B cell (primary cell): ENCODE measurements at regions not wholly inside any gene's neighbourhood (a gene's known extent, or its start where the extent isn't known, plus 50 kb on each side); places are given as distances from the start of the nearest gene placed in this dataset.

Experiments used
- ATAC-seq: fragments of 200-7000 bp; cut with Tn5 transposase; one replicate; pipeline ENCODE4 v1.10.0; 2021; ENCODE audit warnings: low read depth, mild to moderate bottlenecking, moderate number of reproducible peaks, moderate library complexity
- CTCF ChIA-PET: fragments of 350-600 bp; sonication (Branson Sonifier 250); formaldehyde crosslinking; loops from one replicate; lab custom pipeline; 2021; ENCODE audit warnings: antibody characterized with exemption, inconsistent platforms; lab: Charles Lee
- POLR2A ChIA-PET: fragments of 350-600 bp; sonication (Branson Sonifier 250); formaldehyde crosslinking; loops from one replicate; lab custom pipeline; 2021; ENCODE audit warnings: antibody characterized with exemption; lab: Charles Lee
- DNase-seq: peaks from one replicate; pipeline ENCODE4 v3.0.0; 2013
- H2AFZ ChIP-seq: 2 replicates; pipeline ENCODE4 v1.6.1; 2012; ENCODE audit warnings: mild to moderate bottlenecking, low read depth, low read length; ENCODE audit not compliant: insufficient read depth, poor library complexity, severe bottlenecking
- H3K27ac ChIP-seq, 2 donors: 1 replicate in 1 of 2; 2 replicates in 1 of 2; pipeline ENCODE4 v1.5.1; 2012 to 2013; ENCODE audit warnings: low read length in 2 of 2, mild to moderate bottlenecking in 2 of 2, moderate library complexity in 1 of 2
- H3K27me3 ChIP-seq, 4 experiments: fragments of 200-600 bp in 1 of 4; sonication (generic) in 1 of 4; replicated peaks in 1 of 4; 1 replicate in 2 of 4; 2 replicates in 2 of 4; pipeline versions ENCODE4 v1.6.1 to v1.7.0; 2013 to 2016; ENCODE audit warnings: low read length in 3 of 4, mild to moderate bottlenecking in 2 of 4, mixed read lengths in 1 of 4, moderate library complexity in 1 of 4; ENCODE audit not compliant: insufficient read depth in 4 of 4, control insufficient read depth in 3 of 4; ENCODE audit errors: control extremely low read depth in 1 of 4
- H3K36me3 ChIP-seq, 2 experiments: replicated peaks in 1 of 2; 1 replicate in 1 of 2; 2 replicates in 1 of 2; pipeline versions ENCODE4 v1.6.1 to v1.7.1; 2013; ENCODE audit warnings: low read length in 1 of 2; ENCODE audit not compliant: insufficient read depth in 2 of 2, control insufficient read depth in 1 of 2; ENCODE audit errors: control extremely low read depth in 1 of 2, extremely low read depth in 1 of 2
- H3K4me1 ChIP-seq, 2 donors: fragments of 200-600 bp in 1 of 2; sonication (generic) in 1 of 2; 1 replicate in 1 of 2; 2 replicates in 1 of 2; pipeline versions ENCODE4 v1.5.1 to v1.6.1; 2013 to 2017; ENCODE audit warnings: low read length in 2 of 2; ENCODE audit not compliant: control insufficient read depth in 2 of 2, insufficient read depth in 2 of 2
- H3K4me2 ChIP-seq: replicated peaks from 2 replicates; pipeline ENCODE3; 2012; ENCODE audit warnings: mild to moderate bottlenecking, low read depth, low read length; ENCODE audit not compliant: poor library complexity, severe bottlenecking
- H3K4me3 ChIP-seq, 5 experiments: fragments of 200-600 bp in 1 of 5; sonication (generic) in 1 of 5; 1 replicate in 3 of 5; 2 replicates in 2 of 5; pipeline versions ENCODE4 v1.5.1 to v1.7.0; 2011 to 2016; ENCODE audit warnings: low read length in 4 of 5, mild to moderate bottlenecking in 4 of 5, low read depth in 2 of 5, control low read depth in 1 of 5, moderate library complexity in 1 of 5; ENCODE audit not compliant: insufficient read depth in 1 of 5; ENCODE audit errors: control extremely low read depth in 1 of 5, extremely low read depth in 1 of 5
- H3K79me2 ChIP-seq: fragments of 200-600 bp; sonication (generic); one replicate; pipeline ENCODE4 v1.6.0; 2016; ENCODE audit warnings: low read length; ENCODE audit not compliant: control insufficient read depth, insufficient read depth
- H3K9ac ChIP-seq: fragments of 200-600 bp; sonication (generic); 2 replicates; pipeline ENCODE4 v1.6.1; 2017; ENCODE audit warnings: mild to moderate bottlenecking, low read length, moderate library complexity
- H3K9me3 ChIP-seq, 3 donors: one replicate each; pipeline versions ENCODE4 v1.6.1 to v1.7.1; 2013; ENCODE audit warnings: low read length in 2 of 3; ENCODE audit not compliant: control insufficient read depth in 2 of 3, insufficient read depth in 1 of 3; ENCODE audit errors: control extremely low read depth in 1 of 3
- H4K20me1 ChIP-seq: 2 replicates; pipeline ENCODE4 v1.6.0; 2012; ENCODE audit warnings: mild to moderate bottlenecking, low read length; ENCODE audit not compliant: insufficient read depth, control insufficient read depth, poor library complexity, severe bottlenecking
- H3K27ac Mint-ChIP-seq: one replicate; pipeline ENCODE4 v1.8.0; 2021; ENCODE audit warnings: mixed read lengths
- H3K27me3 Mint-ChIP-seq: one replicate; pipeline ENCODE4 v1.8.0; 2021; ENCODE audit warnings: mixed read lengths
- H3K4me1 Mint-ChIP-seq: one replicate; pipeline ENCODE4 v1.8.0; 2021; ENCODE audit warnings: mixed read lengths
- H3K4me3 Mint-ChIP-seq: one replicate; pipeline ENCODE4 v1.8.0; 2021; ENCODE audit warnings: mixed read lengths
- H3K9me3 Mint-ChIP-seq: one replicate; pipeline ENCODE4 v1.8.0; 2022; ENCODE audit warnings: mixed read lengths; ENCODE audit not compliant: insufficient read depth
- CTCF ChIP-seq: fragments of 200-600 bp; IDR thresholded peaks from one replicate; pipeline ENCODE4 v1.8.0; 2022; ENCODE audit warnings: antibody characterized with exemption, mild to moderate bottlenecking
- EZH2 ChIP-seq: IDR thresholded peaks from 2 replicates; pipeline ENCODE4 v1.6.1; 2012; ENCODE audit warnings: borderline replicate concordance, low read depth, mild to moderate bottlenecking, moderate library complexity, low read length; ENCODE audit not compliant: insufficient read depth, poor library complexity, severe bottlenecking
- WGBS: methylation state at CpG from one replicate; pipeline ENCODE4 v1.1.5; 2013; ENCODE audit warnings: missing lambda C conversion rate; ENCODE audit not compliant: insufficient coverage; 5-methylcytosine and 5-hydroxymethylcytosine counted together
- intact Hi-C: fragments of 100-400 bp; cut with micrococcal nuclease; formaldehyde crosslinking; loops from one replicate; pipeline ENCODE4 v1.10.0; 2022

GRCh38 chr5:84518370-84518769, 133.7 kb upstream of the EDIL3 start:
- H3K9me3 ChIP-seq: peaks cover 0 to 10% (median 0%) of the 10 kb centered on the region in 3 donors

DNA sequence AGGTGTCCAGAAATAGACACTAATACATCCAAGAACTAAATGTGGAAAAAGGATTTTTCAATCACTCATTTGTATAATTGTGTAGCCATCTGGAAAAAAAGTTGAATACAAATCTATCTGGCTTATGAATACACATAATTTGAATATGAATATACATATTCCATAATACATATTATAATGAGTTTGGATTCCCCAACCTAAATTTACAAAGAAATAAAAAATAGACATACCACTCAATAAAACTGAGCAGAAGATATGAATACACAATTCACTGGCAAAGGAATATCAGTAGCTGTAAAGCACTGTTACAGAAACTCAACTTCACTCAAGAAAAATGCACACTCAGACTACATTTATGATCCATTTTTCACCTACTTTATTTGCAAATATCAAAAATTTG, 121.9 kb upstream of the EDIL3 start:
- TF ChIP-seq CTCF (no peak), EZH2 (no peak)
- no peaks in the 10 kb centered on the region for H3K4me1 Mint-ChIP-seq

More at GRCh38 chr5:84518370-84518769, 133.7 kb upstream of the EDIL3 start:
- no peak overlapping the region for H3K4me3 Mint-ChIP-seq
- no peak overlapping the region for H3K27ac ChIP-seq
- no peak overlapping the region for H3K4me2 ChIP-seq
- no peaks in the 10 kb centered on the region for H3K4me1 Mint-ChIP-seq
- peaks cover 5% of the 10 kb centered on the region for H3K9me3 Mint-ChIP-seq
- H3K27me3 ChIP-seq: no peaks in the 10 kb centered on the region
- no peaks in the 10 kb centered on the region for H3K36me3 ChIP-seq
- ChIA-PET POLR2A (no interaction called here), CTCF (no interaction called here)
- H3K4me3 ChIP-seq: no peak overlapping the region
- H3K9ac ChIP-seq: no peak overlapping the region
- no peaks in the 10 kb centered on the region for H3K79me2 ChIP-seq
- no peaks in the 10 kb centered on the region for H3K27me3 Mint-ChIP-seq
- no peaks in the 10 kb centered on the region for H4K20me1 ChIP-seq
- WGBS: 88% methylated on average over 4 of the region's 4 CpGs
- DNase-seq (no peak), ATAC-seq (no peak)
- H3K4me1 ChIP-seq: no peaks in the 10 kb centered on the region
- H3K27ac Mint-ChIP-seq: no peak overlapping the region
- TF ChIP-seq EZH2 (no peak), CTCF (no peak)
- H2AFZ ChIP-seq: no peak overlapping the region
- intact Hi-C loops: no loop called here

More for the DNA sequence above, 121.9 kb upstream of the EDIL3 start:
- Histone ChIP-seq H3K4me3 (no peak overlapping the region), H3K4me2 (no peak overlapping the region), H3K27ac (no peak overlapping the region), H3K36me3 (no peaks in the 10 kb centered on the region), H3K27me3 (no peaks in the 10 kb centered on the region), H3K9me3 (no peaks in the 10 kb centered on the region), H4K20me1 (no peaks in the 10 kb centered on the region), H3K9ac (no peak overlapping the region), H2AFZ (no peak overlapping the region), H3K79me2 (no peaks in the 10 kb centered on the region), H3K4me1 (no peaks in the 10 kb centered on the region)
- no peak for ATAC-seq
- H3K27ac Mint-ChIP-seq: no peak overlapping the region
- intact Hi-C loops: no loop called here
- ChIA-PET CTCF (no interaction called here), POLR2A (no interaction called here)
- no peak overlapping the region for H3K4me3 Mint-ChIP-seq
- H3K9me3 Mint-ChIP-seq: peaks cover 2% of the 10 kb centered on the region
- no peaks in the 10 kb centered on the region for H3K27me3 Mint-ChIP-seq
- no peak for DNase-seq
